HL-60 (cell line): ENCODE measurements at regions not wholly inside any gene's neighbourhood (a gene's known extent, or its start where the extent isn't known, plus 50 kb on each side); places are given as distances from the start of the nearest gene placed in this dataset.

Experiments used
- DNase-seq, 2 experiments: peaks; one replicate each; pipeline ENCODE4 v3.0.0-alpha.2; 2010 to 2020; ENCODE audit warnings: low read depth in 1 of 2, low spot score in 1 of 2
- H3K27ac ChIP-seq: fragments of 250-450 bp; sonication (Bioruptor Pico); replicated peaks from 2 replicates; pipeline ENCODE4 v1.5.1; 2020; ENCODE audit warnings: mild to moderate bottlenecking, moderate library complexity
- H3K27me3 ChIP-seq: fragments of 250-450 bp; sonication (Bioruptor Pico); 2 replicates; pipeline ENCODE4 v1.5.1; 2021; ENCODE audit warnings: mild to moderate bottlenecking, moderate library complexity; ENCODE audit not compliant: insufficient read depth, poor library complexity, severe bottlenecking
- H3K4me3 ChIP-seq: replicated peaks from 2 replicates; pipeline ENCODE4 v1.5.1; 2011; ENCODE audit warnings: mild to moderate bottlenecking, control low read depth, low read length; ENCODE audit not compliant: insufficient read depth
- GABPA ChIP-seq: IDR thresholded peaks from 2 replicates; pipeline ENCODE4 v1.6.1; 2012; ENCODE audit warnings: low read depth
- POLR2AphosphoS5 ChIP-seq: IDR thresholded peaks from 2 replicates; pipeline ENCODE4 v1.6.1; 2012; ENCODE audit warnings: low read depth
- SPI1 ChIP-seq: IDR thresholded peaks from 2 replicates; pipeline ENCODE4 v1.6.1; 2012; ENCODE audit warnings: low read depth, mild to moderate bottlenecking, borderline replicate concordance
- TF ChIP-seq, protein P1 (sequence below): IDR thresholded peaks from 2 replicates; pipeline ENCODE4 v1.6.1; 2012; ENCODE audit warnings: low read depth; ENCODE audit not compliant: insufficient replicate concordance
- TF ChIP-seq, protein P2 (sequence below): IDR thresholded peaks from one replicate; pipeline ENCODE4 v1.5.1; 2011; ENCODE audit warnings: low read length, control low read depth, inconsistent platforms; ENCODE audit not compliant: insufficient read depth

DNA sequence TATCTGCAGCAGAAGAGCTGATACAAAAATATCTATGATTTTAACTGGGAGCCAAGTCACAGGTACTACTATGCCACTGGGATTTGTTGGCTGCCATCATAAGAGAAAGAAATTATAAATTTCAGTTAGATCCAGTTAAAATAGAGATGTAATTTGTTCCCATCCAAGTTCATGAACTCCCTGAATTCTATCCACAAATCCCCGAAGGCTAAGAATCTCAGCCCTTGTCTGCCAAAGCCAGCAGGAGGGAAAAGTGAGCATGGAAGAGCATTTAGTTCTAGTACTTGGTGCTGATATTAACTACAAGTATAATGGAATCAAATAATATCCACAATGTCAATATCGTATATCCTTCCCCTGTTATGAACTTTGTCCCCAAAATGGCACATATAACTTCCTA lies 801.1 kb upstream of the CXADR start:
- Histone ChIP-seq H3K27ac (no peak overlapping the region), H3K27me3 (no peaks in the 10 kb centered on the region), H3K4me3 (no peak overlapping the region)
- no peak for DNase-seq
- no peak for TF ChIP-seq GABPA

DNA sequence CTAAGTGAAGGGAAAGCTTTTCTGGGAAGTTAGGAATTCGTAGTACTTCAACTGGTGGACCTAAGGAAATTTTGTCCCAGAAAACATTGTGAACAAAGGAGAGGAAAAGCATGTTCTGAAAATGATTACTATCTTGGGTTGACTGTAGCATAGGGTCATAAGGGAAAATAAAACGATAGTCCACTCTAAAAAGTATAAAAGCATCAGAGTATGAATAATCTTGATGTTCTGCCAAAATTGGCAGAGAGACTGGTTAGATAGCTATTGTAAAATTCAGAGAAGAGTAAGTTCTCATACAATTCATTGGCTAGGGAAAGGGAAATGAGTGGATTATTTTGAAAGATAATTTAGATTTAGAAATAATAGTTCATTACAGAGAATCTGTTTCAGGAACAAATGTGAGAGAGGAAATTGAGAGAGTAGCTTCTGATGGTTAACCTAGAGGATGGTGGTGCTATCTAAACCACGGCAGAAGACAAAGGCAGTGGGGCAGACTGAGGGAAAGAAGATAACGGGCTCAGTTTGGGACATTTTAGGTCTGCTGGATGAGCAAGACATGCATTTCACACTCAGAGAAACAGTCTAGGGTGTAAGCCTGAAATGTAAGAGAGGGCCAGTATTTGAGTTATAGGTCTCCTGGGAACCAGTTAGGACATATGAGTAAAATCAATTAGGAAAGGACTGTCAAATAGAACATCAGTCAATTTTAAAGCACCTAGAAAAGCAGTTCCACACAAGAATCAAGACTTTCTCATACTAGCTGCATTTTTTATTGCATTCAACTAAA lies 799.3 kb upstream of the CXADR start:
- Histone ChIP-seq H3K27ac (no peak overlapping the region), H3K27me3 (no peaks in the 10 kb centered on the region), H3K4me3 (no peak overlapping the region)
- no peak for TF ChIP-seq GABPA
- TF ChIP-seq POLR2AphosphoS5, result no peak
- TF ChIP-seq, protein P1, sequence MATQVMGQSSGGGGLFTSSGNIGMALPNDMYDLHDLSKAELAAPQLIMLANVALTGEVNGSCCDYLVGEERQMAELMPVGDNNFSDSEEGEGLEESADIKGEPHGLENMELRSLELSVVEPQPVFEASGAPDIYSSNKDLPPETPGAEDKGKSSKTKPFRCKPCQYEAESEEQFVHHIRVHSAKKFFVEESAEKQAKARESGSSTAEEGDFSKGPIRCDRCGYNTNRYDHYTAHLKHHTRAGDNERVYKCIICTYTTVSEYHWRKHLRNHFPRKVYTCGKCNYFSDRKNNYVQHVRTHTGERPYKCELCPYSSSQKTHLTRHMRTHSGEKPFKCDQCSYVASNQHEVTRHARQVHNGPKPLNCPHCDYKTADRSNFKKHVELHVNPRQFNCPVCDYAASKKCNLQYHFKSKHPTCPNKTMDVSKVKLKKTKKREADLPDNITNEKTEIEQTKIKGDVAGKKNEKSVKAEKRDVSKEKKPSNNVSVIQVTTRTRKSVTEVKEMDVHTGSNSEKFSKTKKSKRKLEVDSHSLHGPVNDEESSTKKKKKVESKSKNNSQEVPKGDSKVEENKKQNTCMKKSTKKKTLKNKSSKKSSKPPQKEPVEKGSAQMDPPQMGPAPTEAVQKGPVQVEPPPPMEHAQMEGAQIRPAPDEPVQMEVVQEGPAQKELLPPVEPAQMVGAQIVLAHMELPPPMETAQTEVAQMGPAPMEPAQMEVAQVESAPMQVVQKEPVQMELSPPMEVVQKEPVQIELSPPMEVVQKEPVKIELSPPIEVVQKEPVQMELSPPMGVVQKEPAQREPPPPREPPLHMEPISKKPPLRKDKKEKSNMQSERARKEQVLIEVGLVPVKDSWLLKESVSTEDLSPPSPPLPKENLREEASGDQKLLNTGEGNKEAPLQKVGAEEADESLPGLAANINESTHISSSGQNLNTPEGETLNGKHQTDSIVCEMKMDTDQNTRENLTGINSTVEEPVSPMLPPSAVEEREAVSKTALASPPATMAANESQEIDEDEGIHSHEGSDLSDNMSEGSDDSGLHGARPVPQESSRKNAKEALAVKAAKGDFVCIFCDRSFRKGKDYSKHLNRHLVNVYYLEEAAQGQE, result no peak
- DNase-seq, result no peak

DNA sequence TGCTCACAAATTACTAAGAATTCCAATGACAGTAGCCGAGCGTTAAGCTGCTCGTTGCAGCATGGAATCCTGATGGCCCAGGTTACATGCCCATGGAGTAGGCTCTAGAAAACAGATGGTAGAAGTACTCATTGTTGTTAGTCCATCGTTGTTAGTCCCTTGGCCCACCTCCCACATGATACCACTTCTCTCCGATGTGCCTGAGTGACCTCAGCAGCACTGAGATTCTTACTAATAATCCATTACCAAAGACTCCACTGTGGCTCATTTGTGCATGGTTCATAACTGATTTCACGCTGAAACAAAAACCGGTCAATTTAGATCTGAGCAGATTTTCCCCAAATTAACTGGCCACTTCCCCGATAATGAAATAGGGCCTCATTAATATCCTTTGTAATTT lies 772.3 kb upstream of the CXADR start:
- Histone ChIP-seq H3K27ac (no peak overlapping the region), H3K27me3 (no peaks in the 10 kb centered on the region), H3K4me3 (no peak overlapping the region)
- TF ChIP-seq, protein P2, sequence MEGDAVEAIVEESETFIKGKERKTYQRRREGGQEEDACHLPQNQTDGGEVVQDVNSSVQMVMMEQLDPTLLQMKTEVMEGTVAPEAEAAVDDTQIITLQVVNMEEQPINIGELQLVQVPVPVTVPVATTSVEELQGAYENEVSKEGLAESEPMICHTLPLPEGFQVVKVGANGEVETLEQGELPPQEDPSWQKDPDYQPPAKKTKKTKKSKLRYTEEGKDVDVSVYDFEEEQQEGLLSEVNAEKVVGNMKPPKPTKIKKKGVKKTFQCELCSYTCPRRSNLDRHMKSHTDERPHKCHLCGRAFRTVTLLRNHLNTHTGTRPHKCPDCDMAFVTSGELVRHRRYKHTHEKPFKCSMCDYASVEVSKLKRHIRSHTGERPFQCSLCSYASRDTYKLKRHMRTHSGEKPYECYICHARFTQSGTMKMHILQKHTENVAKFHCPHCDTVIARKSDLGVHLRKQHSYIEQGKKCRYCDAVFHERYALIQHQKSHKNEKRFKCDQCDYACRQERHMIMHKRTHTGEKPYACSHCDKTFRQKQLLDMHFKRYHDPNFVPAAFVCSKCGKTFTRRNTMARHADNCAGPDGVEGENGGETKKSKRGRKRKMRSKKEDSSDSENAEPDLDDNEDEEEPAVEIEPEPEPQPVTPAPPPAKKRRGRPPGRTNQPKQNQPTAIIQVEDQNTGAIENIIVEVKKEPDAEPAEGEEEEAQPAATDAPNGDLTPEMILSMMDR, result no peak
- TF ChIP-seq POLR2AphosphoS5, result no peak
- TF ChIP-seq GABPA, result no peak
- no peak for DNase-seq

DNA sequence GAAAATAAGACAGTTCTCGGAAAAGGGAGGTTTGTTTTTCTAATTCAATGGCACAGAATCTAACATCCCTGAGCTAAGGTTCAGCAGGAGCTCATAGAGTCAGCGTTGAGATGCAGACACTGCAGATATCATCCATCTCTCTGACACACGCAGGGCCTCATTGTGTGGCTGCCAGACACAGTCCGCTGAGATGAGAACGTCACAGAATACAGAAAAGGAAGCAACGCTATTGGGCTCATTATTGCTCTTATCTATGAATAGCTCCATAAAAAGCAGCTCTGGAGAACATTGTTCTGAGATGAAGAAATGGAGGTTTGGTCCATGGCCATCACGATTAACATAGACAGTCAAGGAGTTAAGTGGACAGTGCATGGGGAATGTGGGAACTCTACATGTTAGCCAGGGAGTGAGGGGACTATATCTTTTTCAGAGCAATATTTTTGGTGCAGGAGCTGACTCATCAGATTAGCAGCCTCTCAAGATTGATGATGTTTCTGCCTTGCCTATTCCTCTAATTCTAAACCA lies 771.6 kb upstream of the CXADR start:
- no peak overlapping the region for H3K4me3 ChIP-seq
- no peak overlapping the region for H3K27ac ChIP-seq
- TF ChIP-seq SPI1 (no peak), POLR2AphosphoS5 (no peak), GABPA (no peak)
- TF ChIP-seq, protein P2, result no peak
- TF ChIP-seq, protein P1, result no peak
- no peaks in the 10 kb centered on the region for H3K27me3 ChIP-seq
- no peak for DNase-seq

DNA sequence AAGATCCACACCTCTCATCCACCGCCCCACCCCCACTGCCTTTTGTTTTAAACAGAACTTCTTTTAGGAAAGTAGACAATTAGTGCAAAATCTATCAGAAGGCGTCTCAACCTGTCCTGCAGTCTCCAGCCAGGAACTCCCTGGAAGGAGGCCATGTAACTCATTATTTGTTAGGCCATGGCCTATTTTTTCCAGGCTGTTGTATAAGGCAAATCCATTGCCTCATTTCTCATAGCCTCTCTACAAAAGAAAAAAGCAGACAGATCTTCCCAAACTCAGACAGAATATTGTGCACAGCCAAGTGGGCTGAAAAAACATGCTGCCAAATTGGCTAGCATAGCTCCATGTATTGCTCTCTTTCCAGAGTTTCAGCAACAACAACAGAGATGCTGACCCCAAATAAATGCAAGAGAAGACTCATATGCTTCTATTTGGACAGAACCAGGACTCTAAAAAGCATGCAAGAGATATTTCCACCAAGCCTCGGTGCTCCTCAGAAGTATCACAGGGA lies 770.7 kb upstream of the CXADR start:
- Histone ChIP-seq H3K27me3 (no peaks in the 10 kb centered on the region), H3K4me3 (no peak overlapping the region), H3K27ac (no peak overlapping the region)
- DNase-seq, result no peak
- TF ChIP-seq, protein P1, result no peak
- no peak for TF ChIP-seq SPI1
- TF ChIP-seq, protein P2, result no peak
- no peak for TF ChIP-seq POLR2AphosphoS5
- TF ChIP-seq GABPA, result no peak
